ENCODE measurements at regions not wholly inside any gene's neighbourhood (a gene's known extent, or its start where the extent isn't known, plus 50 kb on each side); places are given as distances from the start of the nearest gene placed in this dataset.

GRCh38 chr5:34586117-34586885 is 69.8 kb upstream of the RAI14 start (continued):
- TF ChIP-seq CREB3L1 (IDR thresholded peaks at IDR 0.05; ENCODE audit: borderline replicate concordance, low read depth) = no peak
- TF ChIP-seq KDM4B (IDR thresholded peaks at IDR 0.05; ENCODE audit: borderline replicate concordance in 2 of 2, low read depth in 1 of 2) = no peak
- TF ChIP-seq HNRNPUL1 (IDR thresholded peaks at IDR 0.05; ENCODE audit: low read length) = no peak
- TF ChIP-seq ZBTB33 (CRISPR knock-in tag; IDR thresholded peaks at IDR 0.05) = peak; percentile 68; the same call in 1 of the 2 replicates
- 0 out of 2 replicates have a peak, but pooled peaks have one; percentile 11 for TF ChIP-seq NCOR1 (IDR thresholded peaks at IDR 0.05)
- TF ChIP-seq E2F6 (IDR thresholded peaks at IDR 0.05; ENCODE audit: borderline replicate concordance in 1 of 2, extremely low read depth in 1 of 2, insufficient read depth in 1 of 2, insufficient read length in 1 of 2, low read depth in 1 of 2, low read length in 1 of 2, poor library complexity in 1 of 2, severe bottlenecking in 1 of 2) = no peak
- no peak for TF ChIP-seq ARNT (IDR thresholded peaks at IDR 0.05)
- TF ChIP-seq TCF3 (CRISPR knock-in tag; IDR thresholded peaks at IDR 0.05) = no peak
- TF ChIP-seq SRSF1 (IDR thresholded peaks at IDR 0.05; ENCODE audit: low read depth, low read length) = no peak
- no peak for TF ChIP-seq COPS2 (conservative IDR thresholded peaks at IDR 0.05)
- TF ChIP-seq GATAD2B (IDR thresholded peaks at IDR 0.05; ENCODE audit: borderline replicate concordance) = no peak
- TF ChIP-seq ATF6 (CRISPR knock-in tag; IDR thresholded peaks at IDR 0.05) = no peak
- TF ChIP-seq ZNF277 (CRISPR knock-in tag; IDR thresholded peaks at IDR 0.05; ENCODE audit: borderline replicate concordance) = no peak
- TF ChIP-seq CBX5 (IDR thresholded peaks at IDR 0.05; ENCODE audit: borderline replicate concordance, low read depth) = no peak
- no peak for TF ChIP-seq SP2 (IDR thresholded peaks at IDR 0.05; ENCODE audit: extremely low read depth, low read depth, low read length, poor library complexity, severe bottlenecking)
- no peak for TF ChIP-seq LCOR (CRISPR knock-in tag; IDR thresholded peaks at IDR 0.05)
- no peak for TF ChIP-seq ZC3H11A (IDR thresholded peaks at IDR 0.05; ENCODE audit: low read depth, low read length)

All from K562 (cell line).